Keratinocyte (primary cell): ENCODE measurements at regions not wholly inside any gene's neighbourhood (a gene's known extent, or its start where the extent isn't known, plus 50 kb on each side); places are given as distances from the start of the nearest gene placed in this dataset.

Experiments used
- EZH2 ChIP-seq: IDR thresholded peaks from one replicate; pipeline ENCODE4 v1.6.1; 2012; ENCODE audit warnings: inconsistent platforms, mild to moderate bottlenecking, low read length, moderate library complexity
- TF ChIP-seq, protein P1 (sequence below), 3 experiments: IDR thresholded peaks in 1 of 3; conservative IDR thresholded peaks in 1 of 3; optimal IDR thresholded peaks in 1 of 3; 2 replicates in 2 of 3; 3 replicates in 1 of 3; pipeline versions ENCODE3 to v1.5.1; 2011; ENCODE audit warnings: low read length in 3 of 3, mild to moderate bottlenecking in 3 of 3, moderate library complexity in 2 of 3, control low read depth in 1 of 3, inconsistent platforms in 1 of 3; ENCODE audit not compliant: insufficient read depth in 2 of 3; ENCODE audit errors: extremely low read depth in 1 of 3

DNA sequence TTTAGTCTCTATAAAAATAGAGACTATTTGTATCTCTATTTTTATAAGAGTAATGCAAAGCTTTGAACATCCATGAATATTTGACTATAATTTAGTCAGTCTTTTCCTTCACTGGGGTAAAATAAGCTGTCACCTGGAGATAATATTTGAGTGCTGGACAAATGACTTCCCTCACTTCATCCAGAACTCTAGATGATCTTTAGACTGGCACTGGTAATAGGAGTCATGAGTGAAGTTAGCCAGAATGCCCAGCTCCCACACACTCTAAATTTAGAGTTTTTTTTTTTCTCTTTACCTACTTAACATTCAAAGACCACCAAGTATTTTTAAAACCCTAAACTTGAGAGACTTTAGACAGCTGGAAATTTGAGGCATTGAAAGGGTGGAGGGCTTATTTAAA, 100.7 kb downstream of the LSMEM1 start:
- TF ChIP-seq, protein P1, sequence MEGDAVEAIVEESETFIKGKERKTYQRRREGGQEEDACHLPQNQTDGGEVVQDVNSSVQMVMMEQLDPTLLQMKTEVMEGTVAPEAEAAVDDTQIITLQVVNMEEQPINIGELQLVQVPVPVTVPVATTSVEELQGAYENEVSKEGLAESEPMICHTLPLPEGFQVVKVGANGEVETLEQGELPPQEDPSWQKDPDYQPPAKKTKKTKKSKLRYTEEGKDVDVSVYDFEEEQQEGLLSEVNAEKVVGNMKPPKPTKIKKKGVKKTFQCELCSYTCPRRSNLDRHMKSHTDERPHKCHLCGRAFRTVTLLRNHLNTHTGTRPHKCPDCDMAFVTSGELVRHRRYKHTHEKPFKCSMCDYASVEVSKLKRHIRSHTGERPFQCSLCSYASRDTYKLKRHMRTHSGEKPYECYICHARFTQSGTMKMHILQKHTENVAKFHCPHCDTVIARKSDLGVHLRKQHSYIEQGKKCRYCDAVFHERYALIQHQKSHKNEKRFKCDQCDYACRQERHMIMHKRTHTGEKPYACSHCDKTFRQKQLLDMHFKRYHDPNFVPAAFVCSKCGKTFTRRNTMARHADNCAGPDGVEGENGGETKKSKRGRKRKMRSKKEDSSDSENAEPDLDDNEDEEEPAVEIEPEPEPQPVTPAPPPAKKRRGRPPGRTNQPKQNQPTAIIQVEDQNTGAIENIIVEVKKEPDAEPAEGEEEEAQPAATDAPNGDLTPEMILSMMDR (optimal IDR thresholded peaks at IDR 0.05 in 1 of 3, IDR thresholded peaks at IDR 0.05 in 1 of 3, conservative IDR thresholded peaks at IDR 0.05 in 1 of 3; ENCODE audit: extremely low read depth in 1 of 3, insufficient read depth in 2 of 3, low read length in 3 of 3): no peak
- TF ChIP-seq EZH2: no peak
